WI38 (cell line): ENCODE measurements at regions not wholly inside any gene's neighbourhood (a gene's known extent, or its start where the extent isn't known, plus 50 kb on each side); places are given as distances from the start of the nearest gene placed in this dataset.
A peak's percentile ranks its signal among the peaks of the same experiment; 100 is the strongest.

Source experiments
- H3K4me3 ChIP-seq: 2 replicates; pipeline ENCODE4 v1.5.1; 2011; ENCODE audit warnings: low read depth, mild to moderate bottlenecking, control low read depth, low read length
- CTCF ChIP-seq: IDR thresholded peaks from 2 replicates; pipeline ENCODE4 v1.5.1; 2012; ENCODE audit warnings: low read depth, mild to moderate bottlenecking, control low read depth, low read length

GRCh38 chr12:28993720-28994119, 155.4 kb upstream of the FAR2 start:
- TF ChIP-seq CTCF: no peak
- no peak overlapping the region for H3K4me3 ChIP-seq

- no peak overlapping the region for H3K4me3 ChIP-seq
- TF ChIP-seq CTCF: no peak
Observed at GRCh38 chr12:28994179-28994715, 154.8 kb upstream of the FAR2 start.

GRCh38 chr12:28996688-28997087, 152.4 kb upstream of the FAR2 start:
- TF ChIP-seq CTCF: no peak
- no peak overlapping the region for H3K4me3 ChIP-seq

- peak; percentile 34; the same call in 1 of the 2 replicates for TF ChIP-seq CTCF
- H3K4me3 ChIP-seq: no peak overlapping the region
Observed at GRCh38 chr12:28998662-28999120, 150.4 kb upstream of the FAR2 start.

- TF ChIP-seq CTCF: no peak
- H3K4me3 ChIP-seq: no peak overlapping the region
Observed at GRCh38 chr12:29004066-29004935, 144.8 kb upstream of the FAR2 start.

GRCh38 chr12:29004936-29005304, 144.2 kb upstream of the FAR2 start:
- TF ChIP-seq CTCF: no peak
- H3K4me3 ChIP-seq: no peak overlapping the region

GRCh38 chr12:29008786-29009185, 140.3 kb upstream of the FAR2 start:
- no peak for TF ChIP-seq CTCF
- H3K4me3 ChIP-seq: no peak overlapping the region
